Mesenchymal stem cell (in vitro differentiated cells and primary cell): ENCODE measurements at regions not wholly inside any gene's neighbourhood (a gene's known extent, or its start where the extent isn't known, plus 50 kb on each side); places are given as distances from the start of the nearest gene placed in this dataset.

Experiments
- DNase-seq: peaks from one replicate; pipeline ENCODE4 v3.0.0-alpha.2; 2013
- H2AFZ ChIP-seq: one replicate; pipeline ENCODE4 v1.6.1; 2013; ENCODE audit warnings: low read depth, mild to moderate bottlenecking, control low read depth, inconsistent platforms, low read length, moderate library complexity
- H2AK5ac ChIP-seq: 2 replicates; pipeline ENCODE4 v1.6.1; 2013; ENCODE audit warnings: low read length, moderate library complexity, mild to moderate bottlenecking, inconsistent platforms; ENCODE audit not compliant: severe bottlenecking
- H2BK120ac ChIP-seq: one replicate; pipeline ENCODE4 v1.6.1; 2013; ENCODE audit warnings: low read depth, mild to moderate bottlenecking, inconsistent platforms, low read length, moderate library complexity
- H2BK12ac ChIP-seq, 2 experiments: one replicate each; pipeline ENCODE4 v1.6.1; 2013; ENCODE audit warnings: inconsistent platforms in 2 of 2, low read length in 2 of 2, mild to moderate bottlenecking in 2 of 2, moderate library complexity in 2 of 2, control low read depth in 1 of 2
- H2BK15ac ChIP-seq: one replicate; pipeline ENCODE4 v1.6.1; 2013; ENCODE audit warnings: mild to moderate bottlenecking, low read depth, inconsistent platforms; ENCODE audit not compliant: poor library complexity, severe bottlenecking
- H2BK5ac ChIP-seq: 2 replicates; pipeline ENCODE4 v1.6.1; 2013; ENCODE audit warnings: low read depth, mild to moderate bottlenecking, low read length, control low read depth, inconsistent platforms; ENCODE audit not compliant: poor library complexity, severe bottlenecking
- H3K14ac ChIP-seq, 2 experiments: one replicate each; pipeline ENCODE4 v1.6.1; 2013; ENCODE audit warnings: inconsistent platforms in 2 of 2, low read length in 2 of 2, control low read depth in 1 of 2, mild to moderate bottlenecking in 1 of 2, moderate library complexity in 1 of 2
- H3K18ac ChIP-seq, 2 experiments: one replicate each; pipeline ENCODE4 v1.6.1; 2013; ENCODE audit warnings: inconsistent platforms in 2 of 2, low read length in 2 of 2, control low read depth in 1 of 2, low read depth in 1 of 2, mild to moderate bottlenecking in 1 of 2
- H3K23ac ChIP-seq, 2 experiments: one replicate each; pipeline ENCODE4 v1.6.1; 2013; ENCODE audit warnings: inconsistent platforms in 2 of 2, low read length in 2 of 2, mild to moderate bottlenecking in 2 of 2, moderate library complexity in 2 of 2, control low read depth in 1 of 2
- H3K27ac ChIP-seq: 2 replicates; pipeline ENCODE4 v1.5.1; 2013; ENCODE audit warnings: mild to moderate bottlenecking, moderate library complexity, low read length, control low read depth, inconsistent platforms; ENCODE audit not compliant: poor library complexity, severe bottlenecking
- H3K27me3 ChIP-seq, 2 experiments: 2 replicates each; pipeline versions ENCODE4 v1.6.1 to v1.7.0; 2013; ENCODE audit warnings: low read length in 2 of 2, mild to moderate bottlenecking in 2 of 2, moderate library complexity in 2 of 2, control low read depth in 1 of 2, inconsistent platforms in 1 of 2; ENCODE audit not compliant: control insufficient read depth in 1 of 2, insufficient read depth in 1 of 2
- H3K36me3 ChIP-seq, 2 experiments: 2 replicates each; pipeline versions ENCODE4 v1.6.1 to v1.7.0; 2013; ENCODE audit warnings: low read length in 2 of 2, control low read depth in 1 of 2, inconsistent platforms in 1 of 2, low read depth in 1 of 2, mild to moderate bottlenecking in 1 of 2; ENCODE audit not compliant: insufficient read depth in 2 of 2, control insufficient read depth in 1 of 2
- H3K4ac ChIP-seq, 2 experiments: one replicate each; pipeline ENCODE4 v1.6.1; 2013; ENCODE audit warnings: inconsistent platforms in 2 of 2, low read length in 2 of 2, mild to moderate bottlenecking in 2 of 2, moderate library complexity in 2 of 2, control low read depth in 1 of 2, low read depth in 1 of 2
- H3K4me1 ChIP-seq: 2 replicates; pipeline ENCODE4 v1.6.1; 2013; ENCODE audit warnings: low read depth, low read length, control low read depth; ENCODE audit not compliant: control insufficient read depth, insufficient read depth
- H3K4me2 ChIP-seq: 2 replicates; pipeline ENCODE4 v1.6.1; 2013; ENCODE audit warnings: low read length, mild to moderate bottlenecking, inconsistent platforms; ENCODE audit not compliant: poor library complexity, severe bottlenecking
- H3K4me3 ChIP-seq, 2 experiments: 2 replicates each; pipeline versions ENCODE4 v1.5.1 to v1.7.0; 2013; ENCODE audit warnings: low read length in 2 of 2, mild to moderate bottlenecking in 2 of 2, control low read depth in 1 of 2, low read depth in 1 of 2; ENCODE audit not compliant: insufficient read depth in 1 of 2
- H3K79me1 ChIP-seq: replicated peaks from 2 replicates; pipeline ENCODE4 v1.6.1; 2013; ENCODE audit warnings: mild to moderate bottlenecking, control low read depth, low read length, inconsistent platforms; ENCODE audit not compliant: poor library complexity, severe bottlenecking
- H3K9ac ChIP-seq: 2 replicates; pipeline ENCODE4 v1.7.0; 2013; ENCODE audit warnings: mild to moderate bottlenecking, low read length, moderate library complexity
- H3K9me3 ChIP-seq: 2 replicates; pipeline ENCODE4 v1.7.0; 2013; ENCODE audit warnings: mild to moderate bottlenecking, low read length; ENCODE audit not compliant: control insufficient read depth
- H4K8ac ChIP-seq: one replicate; pipeline ENCODE4 v1.6.1; 2013; ENCODE audit warnings: inconsistent platforms, mild to moderate bottlenecking, low read length, moderate library complexity
- H4K91ac ChIP-seq: one replicate; pipeline ENCODE4 v1.6.1; 2013; ENCODE audit warnings: mild to moderate bottlenecking, low read length, inconsistent platforms
- WGBS: methylation state at CpG from one replicate; pipeline ENCODE4 v1.1.7; 2013; ENCODE audit warnings: mixed read lengths; 5-methylcytosine and 5-hydroxymethylcytosine counted together

GRCh38 chr6:71588490-71588889, 297.9 kb upstream of the RIMS1 start:
- Histone ChIP-seq H3K4me2 (no peak overlapping the region), H2AFZ (no peak overlapping the region), H4K8ac (no peak overlapping the region), H4K91ac (no peak overlapping the region), H2BK12ac (no peak overlapping the region), H3K4me1 (no peaks in the 10 kb centered on the region), H3K14ac (no peak overlapping the region), H3K4me3 (no peak overlapping the region), H3K27me3 (no peaks in the 10 kb centered on the region), H2AK5ac (no peak overlapping the region), H3K9ac (no peak overlapping the region), H3K79me1 (no peaks in the 10 kb centered on the region), H2BK120ac (no peak overlapping the region), H3K23ac (no peak overlapping the region), H2BK5ac (no peak overlapping the region), H3K27ac (no peak overlapping the region), H3K4ac (no peak overlapping the region), H3K9me3 (no peaks in the 10 kb centered on the region), H3K36me3 (no peaks in the 10 kb centered on the region), H2BK15ac (no peak overlapping the region), H3K18ac (no peak overlapping the region)
- 96% methylated on average over 28 of the region's 28 CpGs for WGBS
- DNase-seq, result no peak

GRCh38 chr6:71589254-71589653, 297.1 kb upstream of the RIMS1 start:
- Histone ChIP-seq H2AFZ (no peak overlapping the region), H3K18ac (no peak overlapping the region), H3K4me3 (no peak overlapping the region), H3K27ac (no peak overlapping the region), H3K9me3 (no peaks in the 10 kb centered on the region), H3K23ac (no peak overlapping the region), H2BK120ac (no peak overlapping the region), H3K4ac (no peak overlapping the region), H4K8ac (no peak overlapping the region), H2AK5ac (no peak overlapping the region), H3K27me3 (no peaks in the 10 kb centered on the region), H3K14ac (no peak overlapping the region), H3K36me3 (no peaks in the 10 kb centered on the region), H3K79me1 (no peaks in the 10 kb centered on the region), H3K4me1 (no peaks in the 10 kb centered on the region), H2BK12ac (no peak overlapping the region), H3K4me2 (no peak overlapping the region), H3K9ac (no peak overlapping the region), H2BK15ac (no peak overlapping the region), H4K91ac (no peak overlapping the region), H2BK5ac (no peak overlapping the region)
- no peak for DNase-seq
- WGBS, result 83% methylated on average over 2 of the region's 5 CpGs

- no peak overlapping the region for H3K4me2 ChIP-seq
- H2BK120ac ChIP-seq, result no peak overlapping the region
- no peak overlapping the region for H2BK12ac ChIP-seq
- no peak overlapping the region for H3K18ac ChIP-seq
- H3K27me3 ChIP-seq, result no peaks in the 10 kb centered on the region
- no peak overlapping the region for H3K4ac ChIP-seq
- no peak overlapping the region for H2AFZ ChIP-seq
- no peak overlapping the region for H4K91ac ChIP-seq
- no peak overlapping the region for H2BK15ac ChIP-seq
- DNase-seq, result no peak
- H3K9me3 ChIP-seq, result no peaks in the 10 kb centered on the region
- H2AK5ac ChIP-seq, result no peak overlapping the region
- no peaks in the 10 kb centered on the region for H3K4me1 ChIP-seq
- H3K14ac ChIP-seq, result no peak overlapping the region
- H3K4me3 ChIP-seq, result no peak overlapping the region
- no peak overlapping the region for H4K8ac ChIP-seq
- no peak overlapping the region for H3K9ac ChIP-seq
- no peak overlapping the region for H3K27ac ChIP-seq
- no peak overlapping the region for H2BK5ac ChIP-seq
- no peaks in the 10 kb centered on the region for H3K79me1 ChIP-seq
- H3K36me3 ChIP-seq, result no peaks in the 10 kb centered on the region
- no peak overlapping the region for H3K23ac ChIP-seq
Measured at GRCh38 chr6:71592643-71593042, 293.7 kb upstream of the RIMS1 start.

- Histone ChIP-seq H2BK15ac (no peak overlapping the region), H2AFZ (no peak overlapping the region), H2BK5ac (no peak overlapping the region), H3K27me3 (no peaks in the 10 kb centered on the region), H2BK12ac (no peak overlapping the region), H3K79me1 (no peaks in the 10 kb centered on the region), H3K18ac (no peak overlapping the region), H3K4me1 (no peaks in the 10 kb centered on the region), H2AK5ac (no peak overlapping the region), H3K36me3 (no peaks in the 10 kb centered on the region), H4K8ac (no peak overlapping the region), H2BK120ac (no peak overlapping the region), H3K23ac (no peak overlapping the region), H3K4me3 (no peak overlapping the region), H3K27ac (no peak overlapping the region), H3K9ac (no peak overlapping the region), H3K4ac (no peak overlapping the region), H4K91ac (no peak overlapping the region), H3K14ac (no peak overlapping the region), H3K9me3 (no peaks in the 10 kb centered on the region), H3K4me2 (no peak overlapping the region)
- DNase-seq, result no peak
Measured at GRCh38 chr6:71599359-71599758, 287.0 kb upstream of the RIMS1 start.
